GM19463 (cell line): ENCODE measurements at regions not wholly inside any gene's neighbourhood (a gene's known extent, or its start where the extent isn't known, plus 50 kb on each side); places are given as distances from the start of the nearest gene placed in this dataset.

Experiments
- ATAC-seq: cut with Tn5 transposase; IDR thresholded peaks from one replicate; pipeline ENCODE4 v1.9.1; 2021; ENCODE audit warnings: mild to moderate bottlenecking, moderate library complexity; ENCODE audit not compliant: unreplicated experiment

- no peak for ATAC-seq
Measured at GRCh38 chr5:125263356-125263755, 516.9 kb upstream of the ZNF608 start.

- no peak for ATAC-seq
Measured at GRCh38 chr5:125266106-125266505, 519.7 kb upstream of the ZNF608 start.

GRCh38 chr5:125267636-125268248 lies 521.3 kb upstream of the ZNF608 start:
- ATAC-seq, result no peak

GRCh38 chr5:125269926-125270325 lies 523.5 kb upstream of the ZNF608 start:
- no peak for ATAC-seq

GRCh38 chr5:125272357-125272756 lies 525.9 kb upstream of the ZNF608 start:
- ATAC-seq, result no peak

- ATAC-seq, result no peak
Measured at GRCh38 chr5:125274211-125274610, 527.8 kb upstream of the ZNF608 start.

- ATAC-seq, result no peak
Measured at GRCh38 chr5:125274938-125275724, 528.7 kb upstream of the ZNF608 start.

- ATAC-seq, result no peak
Measured at GRCh38 chr5:125275725-125276090, 529.3 kb upstream of the ZNF608 start.

GRCh38 chr5:125276096-125276495 lies 529.7 kb upstream of the ZNF608 start:
- ATAC-seq, result no peak

GRCh38 chr5:125277494-125278154 lies 531.2 kb upstream of the ZNF608 start:
- ATAC-seq, result no peak

GRCh38 chr5:125278711-125279110 lies 532.3 kb upstream of the ZNF608 start:
- ATAC-seq, result no peak

GRCh38 chr5:125281667-125282066 lies 535.2 kb upstream of the ZNF608 start:
- no peak for ATAC-seq

- no peak for ATAC-seq
Measured at GRCh38 chr5:125283372-125283771, 536.9 kb upstream of the ZNF608 start.

- no peak for ATAC-seq
Measured at GRCh38 chr5:125286271-125286670, 539.8 kb upstream of the ZNF608 start.

- ATAC-seq, result no peak
Measured at GRCh38 chr5:125289606-125290005, 543.2 kb upstream of the ZNF608 start.

- no peak for ATAC-seq
Measured at GRCh38 chr5:125290935-125291334, 544.5 kb upstream of the ZNF608 start.

- no peak for ATAC-seq
Measured at GRCh38 chr5:125291447-125291846, 545.0 kb upstream of the ZNF608 start.

GRCh38 chr5:125293223-125293622 lies 546.8 kb upstream of the ZNF608 start:
- ATAC-seq, result no peak

GRCh38 chr5:125293726-125294125 lies 547.3 kb upstream of the ZNF608 start:
- no peak for ATAC-seq

- ATAC-seq, result no peak
Measured at GRCh38 chr5:125294844-125295243, 548.4 kb upstream of the ZNF608 start.

- ATAC-seq, result no peak
Measured at GRCh38 chr5:125295405-125295872, 549.0 kb upstream of the ZNF608 start.

GRCh38 chr5:125298258-125298657 lies 551.8 kb upstream of the ZNF608 start:
- no peak for ATAC-seq
